HG03108 (cell line): ENCODE measurements at regions not wholly inside any gene's neighbourhood (a gene's known extent, or its start where the extent isn't known, plus 50 kb on each side); places are given as distances from the start of the nearest gene placed in this dataset.

Experiments
- ATAC-seq: cut with Tn5 transposase; IDR thresholded peaks from one replicate; pipeline ENCODE4 v1.9.1; 2021; ENCODE audit warnings: moderate library complexity; ENCODE audit not compliant: unreplicated experiment

- no peak for ATAC-seq
Observed at GRCh38 chr5:114237766-114238165, 124.1 kb upstream of the KCNN2 start.

GRCh38 chr5:114238771-114239313 is 123.0 kb upstream of the KCNN2 start:
- ATAC-seq, result no peak

GRCh38 chr5:114243281-114243971 is 118.4 kb upstream of the KCNN2 start:
- no peak for ATAC-seq

- no peak for ATAC-seq
Observed at GRCh38 chr5:114243972-114244317, 117.9 kb upstream of the KCNN2 start.

GRCh38 chr5:114249823-114250222 is 112.0 kb upstream of the KCNN2 start:
- no peak for ATAC-seq

- ATAC-seq, result no peak
Observed at GRCh38 chr5:114250536-114250935, 111.3 kb upstream of the KCNN2 start.

- ATAC-seq, result no peak
Observed at GRCh38 chr5:114252226-114252625, 109.6 kb upstream of the KCNN2 start.

- ATAC-seq, result no peak
Observed at GRCh38 chr5:114255260-114255659, 106.6 kb upstream of the KCNN2 start.

GRCh38 chr5:114261989-114262388 is 99.9 kb upstream of the KCNN2 start:
- ATAC-seq, result no peak

- ATAC-seq, result no peak
Observed at GRCh38 chr5:114265432-114266060, 96.3 kb upstream of the KCNN2 start.

GRCh38 chr5:114266374-114266773 is 95.5 kb upstream of the KCNN2 start:
- no peak for ATAC-seq

GRCh38 chr5:114296191-114296590 is 65.7 kb upstream of the KCNN2 start:
- no peak for ATAC-seq

GRCh38 chr5:114297915-114298314 is 64.0 kb upstream of the KCNN2 start:
- ATAC-seq, result no peak

GRCh38 chr5:114305402-114306207 is 56.3 kb upstream of the KCNN2 start:
- no peak for ATAC-seq

GRCh38 chr5:114308017-114308416 is 53.9 kb upstream of the KCNN2 start:
- ATAC-seq, result no peak

GRCh38 chr5:114308508-114308907 is 53.4 kb upstream of the KCNN2 start:
- ATAC-seq, result no peak

- ATAC-seq, result no peak
Observed at GRCh38 chr5:114310666-114311065, 51.2 kb upstream of the KCNN2 start.

GRCh38 chr5:114311281-114311680 is 50.6 kb upstream of the KCNN2 start:
- no peak for ATAC-seq

- no peak for ATAC-seq
Observed at GRCh38 chr5:114311968-114312367, 49.9 kb upstream of the KCNN2 start.
